ENCODE measurements at regions not wholly inside any gene's neighbourhood (a gene's known extent, or its start where the extent isn't known, plus 50 kb on each side); places are given as distances from the start of the nearest gene placed in this dataset.

DNA sequence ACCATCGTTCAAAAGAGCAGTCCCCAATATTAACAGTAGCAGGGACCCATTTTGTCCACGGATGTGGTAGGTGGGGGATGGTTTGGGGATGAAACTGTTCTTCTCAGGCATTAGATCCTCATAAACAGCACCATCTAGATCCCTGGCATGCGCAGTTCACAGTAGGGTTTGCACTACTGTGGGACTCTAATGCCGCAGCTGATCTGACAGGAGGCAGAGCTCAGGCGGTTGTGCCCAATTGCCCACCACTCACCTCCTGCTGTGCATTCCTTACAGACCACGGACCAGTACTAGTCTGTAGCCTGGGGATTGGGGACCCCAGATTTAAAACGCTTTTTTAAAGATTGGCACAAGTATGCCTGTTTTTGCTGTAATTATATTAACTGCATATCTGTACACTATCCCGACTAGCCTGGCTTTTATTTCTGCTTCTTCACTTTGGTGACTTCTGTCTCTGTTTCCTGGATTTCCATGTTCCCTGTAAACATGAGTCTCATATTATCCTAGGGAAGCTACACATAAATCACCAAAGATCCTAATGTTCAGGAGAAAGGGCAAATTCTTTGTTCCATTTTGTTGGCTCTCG lies 163.3 kb upstream of the AKR1E2 start:
- DNase-seq (ENCODE audit: low read depth) = no peak

DNA sequence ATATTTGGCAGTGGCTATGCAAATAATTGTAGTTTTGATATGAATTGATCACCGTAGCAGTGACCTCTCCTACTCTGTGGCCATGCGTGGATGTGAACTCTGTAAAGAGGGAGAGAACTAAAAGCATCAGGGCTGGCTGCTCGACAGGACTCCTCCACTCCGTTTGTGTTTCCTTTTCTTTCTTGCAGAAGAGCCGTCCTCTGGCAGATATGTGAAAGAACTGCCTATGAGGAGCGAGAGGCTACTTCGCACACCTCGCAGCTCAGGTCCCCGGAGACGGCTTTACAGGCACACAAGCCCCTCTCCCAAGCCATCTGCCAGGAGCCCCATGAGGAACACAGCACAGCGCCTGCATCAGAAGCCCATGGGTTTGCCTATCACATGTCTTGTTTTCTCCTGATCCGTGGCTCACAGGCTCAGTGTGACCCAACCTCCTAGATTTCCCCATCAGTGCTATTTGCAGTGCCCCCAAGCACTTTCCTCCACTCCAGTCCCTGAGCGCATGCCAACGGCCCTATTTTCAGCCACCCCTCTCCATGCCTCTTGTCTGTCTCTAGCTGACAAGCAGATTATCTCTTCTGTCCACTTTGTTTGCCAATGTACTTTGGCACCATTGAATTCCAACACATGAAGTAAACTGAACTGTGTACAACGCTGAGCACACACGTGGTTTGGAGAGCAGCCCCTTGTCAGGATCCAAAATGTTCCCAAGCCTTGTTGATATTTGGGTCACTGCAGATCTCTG lies 164.3 kb upstream of the AKR1E2 start:
- DNase-seq (ENCODE audit: low read depth) = no peak

DNA sequence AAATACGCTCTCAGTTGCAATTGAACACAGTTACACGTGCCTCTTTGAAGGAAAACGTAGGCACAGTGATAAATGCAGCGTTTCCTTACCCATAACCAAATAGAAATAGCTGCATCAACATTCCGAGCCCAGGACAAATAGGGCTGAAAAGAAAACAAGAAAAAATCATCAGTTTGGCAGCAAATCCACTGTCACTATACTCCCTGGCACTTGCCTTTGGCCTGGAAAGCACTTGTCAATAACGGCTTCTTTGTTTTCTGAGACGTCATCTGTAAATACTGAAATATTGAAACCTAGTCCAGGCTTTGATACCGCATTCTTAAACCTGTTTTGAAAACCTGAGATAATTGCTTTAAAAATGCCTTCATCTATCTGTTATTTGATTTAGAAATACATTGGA lies 167.2 kb upstream of the AKR1E2 start:
- DNase-seq (ENCODE audit: low read depth) = no peak

DNA sequence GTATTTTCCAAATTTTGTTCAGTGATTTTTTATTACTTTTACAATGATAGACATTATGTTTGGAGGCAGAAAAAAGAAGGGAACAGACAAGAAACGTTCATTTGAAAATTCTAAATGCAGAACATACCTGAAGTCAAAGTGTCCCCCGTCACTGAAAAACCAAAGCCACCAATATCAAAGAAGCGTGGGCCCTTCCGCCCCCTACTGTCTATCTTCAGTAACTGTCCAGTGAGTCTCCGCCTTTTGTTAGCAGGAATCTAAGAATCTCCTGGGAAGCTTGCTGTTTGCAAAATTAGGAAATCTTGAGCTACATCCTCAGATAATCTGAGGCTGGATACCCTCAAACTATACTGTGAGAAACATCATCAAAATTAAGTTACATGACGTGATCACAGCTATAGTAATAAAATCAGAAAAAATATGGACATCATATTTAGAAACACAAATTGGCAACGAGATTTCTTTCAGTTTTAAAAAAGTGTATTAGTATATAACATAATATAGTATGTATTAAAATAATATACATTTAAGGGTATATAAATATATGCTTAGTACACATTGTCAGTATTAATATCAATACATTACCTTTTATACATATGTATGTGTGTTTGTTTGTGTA lies 169.3 kb upstream of the AKR1E2 start:
- peak; percentile 68 for DNase-seq (ENCODE audit: low read depth)

DNA sequence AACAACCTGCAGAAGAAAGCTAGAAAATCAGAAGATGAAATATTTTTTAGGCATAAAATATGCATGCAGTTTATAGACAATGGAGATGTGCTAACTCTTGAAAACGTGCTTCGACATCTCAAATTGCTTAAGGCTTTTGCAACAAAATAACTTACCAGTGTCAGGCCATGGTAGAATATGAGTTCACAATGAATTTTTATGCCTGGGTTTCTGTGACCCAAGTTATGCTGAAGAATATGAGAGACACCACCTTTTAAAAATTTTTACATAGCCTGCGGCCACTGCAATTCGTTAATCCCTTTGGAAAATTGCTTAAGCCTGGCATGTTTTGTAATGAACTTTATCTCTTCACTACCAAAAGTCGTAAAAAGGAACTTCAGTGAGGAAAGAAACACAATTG lies 170.1 kb upstream of the AKR1E2 start:
- DNase-seq (ENCODE audit: low read depth) = no peak

DNA sequence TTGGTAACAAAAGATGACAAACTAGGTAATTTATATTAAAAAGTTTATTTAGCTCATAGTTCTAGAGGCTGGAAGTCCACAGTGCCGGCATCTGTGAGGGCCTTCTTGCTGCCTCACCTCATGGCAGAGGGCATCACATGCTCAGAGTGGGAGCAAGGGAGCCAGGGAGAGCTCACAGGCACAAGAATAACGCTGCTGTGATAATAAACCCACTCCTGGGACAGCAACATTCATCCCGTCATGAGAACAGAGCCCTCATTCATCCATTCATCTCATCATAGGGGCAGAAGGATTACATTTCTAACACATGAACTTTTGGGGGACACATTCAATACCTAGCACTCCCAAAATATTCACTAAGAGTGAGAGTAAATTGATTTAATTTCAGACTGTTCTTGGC lies 170.6 kb upstream of the AKR1E2 start:
- no peak for DNase-seq (ENCODE audit: low read depth)

DNA sequence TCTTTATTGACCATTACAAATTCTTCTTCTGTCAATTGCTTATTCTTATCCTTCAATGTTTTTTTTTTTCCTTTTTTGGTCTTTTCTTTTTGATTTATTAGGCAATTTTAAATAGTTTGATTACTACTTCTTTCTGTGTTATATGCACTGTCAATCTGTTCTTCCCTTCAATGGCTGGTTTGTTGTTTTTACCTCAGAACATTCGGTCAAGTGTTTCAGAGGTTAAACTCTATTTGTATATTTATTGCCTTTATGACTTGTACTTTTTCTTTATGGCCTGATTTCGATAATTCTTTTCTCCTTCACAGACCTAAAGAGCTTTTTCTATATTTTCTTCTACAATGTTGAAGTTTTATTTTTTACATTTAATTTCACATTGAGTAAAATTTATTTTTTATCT lies 171.5 kb upstream of the AKR1E2 start:
- DNase-seq (ENCODE audit: low read depth) = no peak

DNA sequence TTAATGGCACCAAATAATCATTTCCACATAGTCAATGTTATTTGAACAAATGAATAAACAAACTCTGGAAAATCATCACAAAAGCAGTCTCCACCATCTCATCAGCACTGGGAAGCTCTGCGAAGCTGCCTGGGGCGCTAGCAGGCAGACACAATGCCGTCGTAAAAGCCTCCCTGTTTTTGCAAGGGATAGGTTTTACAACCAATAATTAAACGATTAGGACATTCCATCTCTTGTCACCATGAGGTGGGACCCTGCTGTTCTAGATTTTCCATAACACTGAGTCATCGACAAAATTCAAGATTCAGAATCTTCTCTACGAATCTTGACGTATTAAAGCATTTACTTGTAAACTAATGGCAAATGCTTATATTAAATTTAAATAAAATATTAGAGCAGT lies 172.8 kb upstream of the AKR1E2 start:
- DNase-seq (ENCODE audit: low read depth) = no peak

DNA sequence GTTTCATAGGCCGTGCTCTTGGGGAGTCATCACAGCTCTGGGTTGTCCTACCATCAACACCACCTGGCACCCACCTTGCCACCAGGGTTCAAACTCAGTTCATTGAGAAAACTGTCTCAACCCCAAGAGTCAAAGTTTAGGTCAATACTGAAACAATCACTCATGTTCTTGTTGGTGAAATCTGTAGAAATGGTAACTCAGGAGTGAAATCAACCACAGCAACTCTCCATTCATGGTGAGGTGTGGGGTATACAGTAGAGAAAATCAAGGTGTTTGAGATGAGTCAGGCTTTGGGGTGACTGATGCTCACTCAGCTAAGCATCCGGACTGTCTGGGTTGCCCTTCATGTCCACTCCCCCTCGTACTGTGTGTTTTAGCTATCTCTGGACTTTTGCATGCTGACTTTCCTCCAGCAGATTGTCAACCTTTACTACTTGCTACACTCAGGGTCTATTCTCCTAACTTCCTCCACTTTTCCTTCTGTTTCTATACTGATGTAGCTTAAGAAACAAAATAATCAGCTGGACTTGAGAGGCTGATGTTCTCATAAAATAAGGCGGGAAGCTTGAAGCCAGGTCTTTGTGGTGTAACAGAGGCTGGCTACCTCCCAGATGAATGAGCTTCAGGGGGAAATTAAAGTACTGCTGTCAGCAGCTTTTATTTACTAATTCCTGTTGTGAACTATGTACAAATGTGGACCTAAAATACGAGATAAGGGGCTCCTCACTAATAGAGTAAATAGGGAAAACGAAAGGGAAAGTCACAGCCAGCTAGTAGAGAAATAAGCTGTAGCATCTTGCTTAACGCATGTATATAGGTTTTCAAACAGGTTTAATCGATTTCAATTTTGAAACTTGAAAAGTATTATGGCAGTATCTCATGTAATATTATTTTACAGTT lies 173.6 kb upstream of the AKR1E2 start:
- no peak for DNase-seq (ENCODE audit: low read depth)

DNA sequence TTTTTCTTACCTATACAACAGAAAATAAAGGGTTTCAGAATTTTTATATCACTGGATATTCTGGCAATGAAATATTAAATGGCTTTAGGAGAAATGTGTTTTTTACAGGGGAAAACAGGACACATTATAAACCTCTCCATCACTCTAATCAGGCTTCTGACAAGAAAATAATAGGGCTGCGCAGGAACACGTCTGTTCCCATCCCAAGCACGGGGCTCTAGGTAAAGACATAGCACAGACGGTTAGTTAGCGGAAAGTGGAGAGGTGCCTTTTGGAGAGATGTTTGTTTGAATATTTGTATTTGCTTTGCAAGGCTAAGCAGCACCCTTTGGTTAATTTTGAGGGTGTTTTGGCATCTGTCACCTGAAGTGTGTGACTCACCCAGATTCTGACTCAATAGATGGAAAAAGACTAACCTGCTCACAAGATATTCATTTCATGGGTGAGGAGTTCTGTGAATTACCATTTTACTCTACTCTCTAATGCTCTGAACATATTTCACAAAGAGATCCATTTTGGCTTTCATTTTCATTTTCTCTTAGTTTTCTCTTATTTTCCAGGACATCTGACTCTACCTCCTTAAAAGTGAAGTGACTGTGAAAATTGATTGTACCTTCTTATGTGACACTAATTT lies 174.5 kb upstream of the AKR1E2 start:
- DNase-seq (ENCODE audit: low read depth) = no peak

DNA sequence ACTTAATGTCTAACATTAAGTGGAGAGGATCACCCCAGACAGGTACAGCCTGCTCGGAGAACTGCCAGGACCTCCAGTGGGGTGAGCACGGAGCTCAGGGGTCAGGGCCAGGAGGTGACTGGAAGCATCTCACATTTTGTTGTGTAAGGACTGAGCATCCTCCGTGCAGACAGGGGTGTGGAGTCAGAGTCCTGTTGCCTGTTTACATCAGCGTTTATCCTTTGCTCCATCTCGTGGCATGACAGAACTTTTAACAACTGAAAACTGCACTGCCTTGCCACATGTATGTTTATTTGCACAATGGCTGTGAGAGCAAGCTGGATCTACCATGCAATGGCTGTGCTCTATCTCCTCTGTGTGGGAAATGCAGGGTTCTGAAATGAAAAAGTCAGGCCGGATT lies 175.4 kb upstream of the AKR1E2 start:
- DNase-seq (ENCODE audit: low read depth) = peak; percentile 81

DNA sequence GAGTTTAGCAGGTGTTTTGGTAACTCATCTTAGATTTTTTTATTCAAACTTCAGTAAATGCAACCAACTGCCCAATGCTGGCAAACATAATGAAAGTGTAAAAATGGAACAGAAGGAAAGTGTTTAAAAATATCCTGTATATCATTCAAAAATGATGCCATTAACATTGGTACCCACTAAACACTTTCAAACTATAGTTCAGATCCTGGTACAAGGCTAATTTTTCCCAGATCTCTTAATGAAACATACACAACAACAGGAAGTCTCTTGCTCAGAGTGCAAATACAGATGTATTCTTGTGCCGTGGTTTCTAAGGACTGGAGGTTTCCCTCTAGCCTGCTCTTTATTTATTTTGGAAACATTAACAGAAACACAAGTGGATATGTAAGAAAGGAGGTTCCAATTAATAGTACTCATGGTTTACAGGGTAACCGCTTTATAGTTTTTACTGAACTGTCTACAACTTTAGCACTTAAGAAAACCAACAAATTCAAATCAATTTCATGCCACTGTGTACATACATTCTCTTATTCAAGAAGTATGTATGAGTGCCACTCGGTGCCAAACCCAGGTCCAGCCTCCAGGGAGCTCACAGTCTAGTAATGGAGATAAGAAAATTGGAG lies 176.0 kb upstream of the AKR1E2 start:
- peak; percentile 69 for DNase-seq (ENCODE audit: low read depth)

DNA sequence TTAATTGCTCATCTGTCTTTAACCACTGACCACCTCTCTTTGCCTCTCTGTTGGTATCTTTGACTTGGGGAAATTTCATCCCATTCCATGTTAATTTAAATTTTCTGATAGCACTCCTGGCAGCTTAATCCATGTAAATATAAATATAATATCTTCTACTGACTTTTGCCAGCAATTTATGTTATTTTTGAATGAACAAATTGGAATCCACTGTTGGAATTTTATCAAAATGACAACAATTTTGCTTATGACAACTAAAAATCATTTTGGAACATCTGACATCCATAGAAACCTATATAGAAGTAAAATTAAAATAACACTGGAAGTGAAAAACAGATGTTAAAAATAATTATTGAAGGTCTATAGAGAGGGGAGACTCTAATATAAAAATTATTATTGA lies 176.5 kb upstream of the AKR1E2 start:
- no peak for DNase-seq (ENCODE audit: low read depth)

DNA sequence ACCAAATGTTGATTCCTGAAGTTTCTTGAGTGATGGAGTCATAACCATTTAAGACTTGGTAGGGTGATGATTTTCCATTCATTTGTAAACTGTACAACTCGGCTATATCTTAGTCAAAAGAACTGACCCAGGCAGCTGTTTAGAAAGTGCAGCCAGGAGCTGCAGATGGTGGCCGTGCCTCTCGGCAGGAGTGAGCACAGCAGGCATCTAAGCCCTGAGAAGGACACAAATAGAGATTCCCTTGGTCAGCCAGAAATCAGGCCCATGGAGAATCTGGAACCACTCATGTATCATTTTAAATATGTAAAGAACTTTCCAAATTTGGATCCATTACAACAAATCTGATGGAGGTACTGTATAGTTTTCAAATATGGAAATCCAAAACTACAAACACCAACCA lies 177.0 kb upstream of the AKR1E2 start:
- no peak for DNase-seq (ENCODE audit: low read depth)

DNA sequence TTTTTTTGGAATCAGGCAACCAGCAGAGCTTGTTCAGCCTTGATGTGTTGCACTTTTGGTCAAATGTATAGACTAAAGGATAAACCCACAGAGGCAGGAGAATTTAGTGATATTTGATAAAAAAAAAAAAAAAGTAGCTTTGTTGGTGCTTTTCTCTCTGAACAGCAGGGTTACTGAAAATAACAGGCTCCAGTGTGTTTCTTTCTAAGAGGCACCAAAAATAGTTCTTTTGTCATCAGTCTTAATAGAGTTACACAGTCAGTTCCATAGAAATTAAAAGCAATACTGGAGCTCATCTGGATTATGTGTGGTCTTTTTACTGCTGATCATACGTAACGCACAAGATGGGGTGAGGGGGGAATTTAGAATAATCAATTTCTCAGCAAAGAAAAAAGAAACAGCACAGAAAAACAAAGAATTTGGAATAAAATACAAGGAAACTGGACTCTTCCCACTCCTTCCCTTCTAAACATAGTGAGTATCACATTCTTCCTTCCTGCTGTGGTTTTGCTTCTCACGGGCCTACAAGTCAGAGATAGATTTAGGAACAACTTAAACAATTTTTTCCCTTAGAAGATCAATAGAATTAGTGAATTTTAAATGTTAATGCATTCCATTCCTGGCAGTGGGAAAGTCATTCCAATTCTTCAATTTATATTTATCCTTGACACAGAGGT lies 178.8 kb upstream of the AKR1E2 start:
- DNase-seq (ENCODE audit: low read depth) = no peak

DNA sequence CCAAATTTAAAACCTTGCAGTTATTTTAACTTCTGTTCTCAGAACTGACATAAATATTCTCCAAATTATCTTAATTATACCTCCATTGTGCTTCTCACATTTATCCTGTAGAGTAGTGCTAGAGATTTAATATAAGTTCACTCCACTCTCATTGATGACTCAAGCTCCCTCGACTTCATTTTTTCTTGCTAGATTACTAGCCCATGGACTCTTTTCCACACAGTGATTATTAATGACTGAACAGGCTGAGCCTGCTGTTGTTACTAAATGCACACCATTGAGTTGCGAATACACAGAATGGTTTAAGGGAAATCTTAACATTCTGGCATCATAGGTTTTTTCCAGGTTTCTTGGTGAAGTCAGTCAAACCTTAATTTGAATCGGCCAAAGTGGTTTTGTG lies 179.5 kb upstream of the AKR1E2 start:
- DNase-seq (ENCODE audit: low read depth) = no peak

DNA sequence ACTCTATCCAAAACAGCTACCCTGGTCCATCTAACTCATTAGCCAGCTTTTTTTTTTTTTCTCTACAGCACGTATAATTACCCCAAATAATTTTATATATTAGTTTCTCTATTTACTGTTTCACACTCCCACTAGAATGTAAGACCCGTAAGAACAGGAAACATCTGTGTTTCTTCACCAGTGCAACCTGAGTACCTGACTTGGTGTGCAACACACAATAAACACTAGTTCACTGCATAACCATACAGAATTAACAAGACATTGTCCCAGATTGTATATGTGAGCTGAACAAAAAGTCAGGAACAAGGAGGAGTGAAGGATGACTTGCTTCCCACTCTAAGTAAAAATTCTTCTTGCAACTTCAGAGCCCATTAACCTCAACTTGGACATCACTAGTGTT lies 180.2 kb upstream of the AKR1E2 start:
- no peak for DNase-seq (ENCODE audit: low read depth)

DNA sequence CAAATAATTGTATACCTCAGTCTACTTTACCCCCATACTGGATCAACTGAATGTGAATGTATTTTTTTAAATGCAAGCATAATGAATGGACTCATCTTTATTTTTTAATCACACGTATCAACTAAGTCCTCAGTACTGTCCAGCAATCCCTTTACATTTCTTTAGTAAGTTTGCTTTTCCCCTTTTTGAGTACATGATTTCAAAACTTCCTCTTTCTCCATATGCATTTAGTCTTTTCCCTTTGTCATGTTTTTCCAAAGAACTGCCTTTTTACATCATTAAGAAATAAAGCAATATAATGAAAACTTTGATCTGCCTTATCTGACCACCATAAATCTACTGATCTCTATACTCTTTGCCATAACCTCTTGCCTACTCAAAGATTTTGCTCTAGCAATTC lies 182.5 kb upstream of the AKR1E2 start:
- no peak for DNase-seq (ENCODE audit: low read depth)

DNA sequence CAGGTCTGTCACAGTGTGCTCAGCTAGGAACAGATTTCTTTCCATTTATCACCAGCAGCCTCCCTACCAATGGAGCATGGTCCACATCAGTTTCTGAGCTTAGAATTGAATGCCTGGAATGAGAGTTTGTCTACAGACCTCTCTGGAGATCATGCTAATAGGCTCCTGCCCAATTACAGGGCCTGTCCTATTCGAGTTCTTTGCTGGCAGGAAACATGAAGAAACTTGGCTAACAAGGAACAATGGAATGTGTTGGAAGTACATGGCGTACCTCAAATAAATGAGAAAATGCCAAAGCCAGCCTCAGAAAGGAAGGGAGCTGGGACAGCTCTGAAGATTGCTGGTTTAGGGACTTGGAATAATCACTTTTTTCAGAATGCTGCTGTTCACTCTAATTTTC lies 186.0 kb upstream of the AKR1E2 start:
- no peak for DNase-seq (ENCODE audit: low read depth)

DNA sequence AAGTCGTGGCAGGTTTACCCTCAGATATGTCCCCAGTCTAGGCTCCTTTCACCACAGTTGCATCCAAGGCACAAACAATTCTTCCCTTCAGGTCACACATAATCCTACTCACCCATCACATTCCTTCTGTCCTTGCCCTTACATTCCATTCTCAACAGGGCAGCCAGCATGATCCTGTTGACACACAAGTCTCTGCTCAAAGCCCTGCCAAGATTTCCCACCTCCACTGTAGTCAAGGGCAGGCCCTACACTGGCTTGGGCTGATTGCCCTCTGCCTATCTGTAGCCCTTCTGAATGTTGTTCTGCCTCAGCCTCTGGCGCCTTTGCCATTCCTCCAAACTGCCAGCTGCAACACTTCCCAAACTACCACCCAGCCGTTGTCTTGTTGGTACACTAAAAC lies 187.9 kb upstream of the AKR1E2 start:
- DNase-seq (ENCODE audit: low read depth) = no peak

DNA sequence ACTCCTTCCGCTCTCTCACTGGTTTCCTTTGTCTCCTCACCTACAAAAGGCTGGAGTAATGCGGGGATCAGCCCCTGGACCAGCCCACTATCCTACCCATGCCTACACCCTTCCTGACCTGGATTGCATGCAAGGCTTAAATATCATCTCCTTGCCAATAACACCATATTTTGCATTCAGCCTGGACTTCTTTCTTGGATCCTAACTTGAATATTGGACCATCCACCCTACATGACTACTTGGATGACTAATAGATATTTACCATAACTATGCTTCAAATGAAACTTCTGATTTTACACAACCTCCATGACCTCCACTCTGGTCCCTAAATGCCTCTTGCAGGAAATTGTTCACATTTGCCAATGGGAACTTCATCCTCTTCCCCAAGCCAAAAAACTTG lies 188.3 kb upstream of the AKR1E2 start:
- DNase-seq (ENCODE audit: low read depth) = no peak
